ENCODE measurements at regions not wholly inside any gene's neighbourhood (a gene's known extent, or its start where the extent isn't known, plus 50 kb on each side); places are given as distances from the start of the nearest gene placed in this dataset.

GRCh38 chr9:2395814-2396612 lies 225.6 kb upstream of the VLDLR start:
- no peak for TF ChIP-seq FOXK2 (conservative IDR thresholded peaks at IDR 0.05 in 1 of 2, IDR thresholded peaks at IDR 0.05 in 1 of 2; ENCODE audit: low read depth in 2 of 2)
- TF ChIP-seq ZNF311 (CRISPR knock-in tag; IDR thresholded peaks at IDR 0.05): no peak
- TF ChIP-seq KDM1A (IDR thresholded peaks at IDR 0.05): no peak
- no peak for TF ChIP-seq SMC3 (conservative IDR thresholded peaks at IDR 0.05; ENCODE audit: insufficient read depth, low read depth, low read length)
- TF ChIP-seq, protein P1, sequence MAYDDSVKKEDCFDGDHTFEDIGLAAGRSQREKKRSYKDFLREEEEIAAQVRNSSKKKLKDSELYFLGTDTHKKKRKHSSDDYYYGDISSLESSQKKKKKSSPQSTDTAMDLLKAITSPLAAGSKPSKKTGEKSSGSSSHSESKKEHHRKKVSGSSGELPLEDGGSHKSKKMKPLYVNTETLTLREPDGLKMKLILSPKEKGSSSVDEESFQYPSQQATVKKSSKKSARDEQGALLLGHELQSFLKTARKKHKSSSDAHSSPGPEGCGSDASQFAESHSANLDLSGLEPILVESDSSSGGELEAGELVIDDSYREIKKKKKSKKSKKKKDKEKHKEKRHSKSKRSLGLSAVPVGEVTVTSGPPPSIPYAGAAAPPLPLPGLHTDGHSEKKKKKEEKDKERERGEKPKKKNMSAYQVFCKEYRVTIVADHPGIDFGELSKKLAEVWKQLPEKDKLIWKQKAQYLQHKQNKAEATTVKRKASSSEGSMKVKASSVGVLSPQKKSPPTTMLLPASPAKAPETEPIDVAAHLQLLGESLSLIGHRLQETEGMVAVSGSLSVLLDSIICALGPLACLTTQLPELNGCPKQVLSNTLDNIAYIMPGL (CRISPR knock-in tag; IDR thresholded peaks at IDR 0.05): no peak
- no peak for TF ChIP-seq ZBTB7A (IDR thresholded peaks at IDR 0.05; ENCODE audit: borderline replicate concordance, control insufficient read depth, low read depth, low read length)
